HepG2 (cell line): ENCODE measurements at regions not wholly inside any gene's neighbourhood (a gene's known extent, or its start where the extent isn't known, plus 50 kb on each side); places are given as distances from the start of the nearest gene placed in this dataset.

Experiments used
- SP4 ChIP-seq: sonication (generic); formaldehyde crosslinking; IDR thresholded peaks from 2 replicates; pipeline ENCODE4 v1.8.1; 2023; ENCODE audit warnings: mild to moderate bottlenecking, missing genetic modification reagents
- YY1 ChIP-seq: IDR thresholded peaks from 2 replicates; pipeline ENCODE4 v1.6.1; 2011; ENCODE audit warnings: low read length, low read depth, moderate library complexity, mild to moderate bottlenecking; ENCODE audit not compliant: insufficient read depth, insufficient replicate concordance
- ZNF644 ChIP-seq: IDR thresholded peaks from 2 replicates; pipeline ENCODE4 v1.6.1; 2016; ENCODE audit warnings: low read depth

- TF ChIP-seq SP4 (CRISPR knock-in tag) (no peak), ZNF644 (CRISPR knock-in tag) (no peak), YY1 (no peak)
Observed at GRCh38 chr6:90369024-90369519, 72.4 kb upstream of the BACH2 start.
